Liver (tissue), 3 donors: ENCODE measurements at regions not wholly inside any gene's neighbourhood (a gene's known extent, or its start where the extent isn't known, plus 50 kb on each side); places are given as distances from the start of the nearest gene placed in this dataset.

Experiments
- CTCF ChIP-seq: fragments of 150-350 bp; IDR thresholded peaks from 2 replicates; pipeline ENCODE4 v1.5.1; 2017; ENCODE audit warnings: improper control_type of control experiment, low read depth, low read length; ENCODE audit not compliant: missing input control
- FOXA1 ChIP-seq: IDR thresholded peaks from 2 replicates; pipeline ENCODE4 v1.6.1; 2016; ENCODE audit warnings: antibody characterized with exemption
- GABPA ChIP-seq, 2 donors: IDR thresholded peaks in 1 of 2; conservative IDR thresholded peaks in 1 of 2; 2 replicates each; pipeline ENCODE4 v1.6.1; 2016; ENCODE audit warnings: antibody characterized with exemption in 2 of 2, mild to moderate bottlenecking in 1 of 2, moderate library complexity in 1 of 2
- HNF4A ChIP-seq, 2 donors: conservative IDR thresholded peaks; 2 replicates each; pipeline ENCODE4 v1.6.1; 2016; ENCODE audit warnings: antibody characterized with exemption in 2 of 2, mild to moderate bottlenecking in 2 of 2
- HNF4G ChIP-seq: IDR thresholded peaks from 2 replicates; pipeline ENCODE4 v1.6.1; 2016; ENCODE audit warnings: antibody characterized with exemption
- JUND ChIP-seq, 2 donors: IDR thresholded peaks; 2 replicates each; pipeline ENCODE4 v1.6.1; 2016; ENCODE audit warnings: antibody characterized with exemption in 2 of 2
- MAX ChIP-seq: IDR thresholded peaks from 2 replicates; pipeline ENCODE4 v1.6.1; 2016; ENCODE audit warnings: antibody characterized with exemption
- NR2F2 ChIP-seq: IDR thresholded peaks from 2 replicates; pipeline ENCODE4 v1.6.1; 2016; ENCODE audit warnings: antibody characterized with exemption
- RAD21 ChIP-seq, 2 donors: IDR thresholded peaks; 2 replicates each; pipeline ENCODE4 v1.6.1; 2016; ENCODE audit warnings: antibody characterized with exemption in 2 of 2, mild to moderate bottlenecking in 2 of 2
- SP1 ChIP-seq: IDR thresholded peaks from 2 replicates; pipeline ENCODE4 v1.6.1; 2018; ENCODE audit warnings: antibody characterized with exemption, mild to moderate bottlenecking
- TAF1 ChIP-seq: conservative IDR thresholded peaks from 2 replicates; pipeline ENCODE4 v1.6.1; 2016; ENCODE audit warnings: antibody characterized with exemption, mild to moderate bottlenecking
- YY1 ChIP-seq: IDR thresholded peaks from 2 replicates; pipeline ENCODE4 v1.6.1; 2016; ENCODE audit warnings: antibody characterized with exemption, mild to moderate bottlenecking
- TF ChIP-seq, protein P1 (sequence below): IDR thresholded peaks from 2 replicates; pipeline ENCODE4 v1.6.1; 2016; ENCODE audit warnings: antibody characterized with exemption
- TF ChIP-seq, protein P2 (sequence below): IDR thresholded peaks from 2 replicates; pipeline ENCODE4 v1.6.1; 2016; ENCODE audit warnings: antibody characterized with exemption, mild to moderate bottlenecking
- donor health status: healthy.
- donor health status: healthy.

DNA sequence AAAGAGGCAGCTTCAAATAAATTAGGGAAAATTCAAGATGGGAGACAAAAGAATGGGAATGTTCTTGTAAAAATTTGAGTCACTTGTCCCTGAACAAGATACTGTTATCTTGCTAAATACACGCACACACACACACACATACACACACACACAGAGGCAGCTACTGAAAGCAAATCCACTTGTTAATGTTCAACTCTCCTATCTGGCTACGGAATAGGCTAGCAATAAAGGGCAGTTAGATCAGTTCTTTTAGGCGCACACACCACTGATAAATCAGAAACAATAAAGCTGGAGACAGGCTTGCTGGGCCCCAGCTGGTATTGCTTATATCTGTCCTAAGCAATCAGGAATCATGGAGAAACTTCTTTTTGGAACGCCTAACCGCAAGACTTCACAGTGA, 461.6 kb downstream of the BCL11A start:
- TF ChIP-seq CTCF (no peak), RAD21 (IDR thresholded peaks at IDR 0.05) (no peak), SP1 (no peak), YY1 (no peak), NR2F2 (no peak), MAX (no peak), FOXA1 (no peak), TAF1 (no peak), HNF4G (no peak), GABPA (IDR thresholded peaks at IDR 0.05 in 1 of 2, conservative IDR thresholded peaks at IDR 0.05 in 1 of 2) (no peak), JUND (IDR thresholded peaks at IDR 0.05) (no peak), HNF4A (conservative IDR thresholded peaks at IDR 0.05) (no peak)
- TF ChIP-seq, protein P1, sequence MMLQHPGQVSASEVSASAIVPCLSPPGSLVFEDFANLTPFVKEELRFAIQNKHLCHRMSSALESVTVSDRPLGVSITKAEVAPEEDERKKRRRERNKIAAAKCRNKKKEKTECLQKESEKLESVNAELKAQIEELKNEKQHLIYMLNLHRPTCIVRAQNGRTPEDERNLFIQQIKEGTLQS = no peak
- TF ChIP-seq, protein P2, sequence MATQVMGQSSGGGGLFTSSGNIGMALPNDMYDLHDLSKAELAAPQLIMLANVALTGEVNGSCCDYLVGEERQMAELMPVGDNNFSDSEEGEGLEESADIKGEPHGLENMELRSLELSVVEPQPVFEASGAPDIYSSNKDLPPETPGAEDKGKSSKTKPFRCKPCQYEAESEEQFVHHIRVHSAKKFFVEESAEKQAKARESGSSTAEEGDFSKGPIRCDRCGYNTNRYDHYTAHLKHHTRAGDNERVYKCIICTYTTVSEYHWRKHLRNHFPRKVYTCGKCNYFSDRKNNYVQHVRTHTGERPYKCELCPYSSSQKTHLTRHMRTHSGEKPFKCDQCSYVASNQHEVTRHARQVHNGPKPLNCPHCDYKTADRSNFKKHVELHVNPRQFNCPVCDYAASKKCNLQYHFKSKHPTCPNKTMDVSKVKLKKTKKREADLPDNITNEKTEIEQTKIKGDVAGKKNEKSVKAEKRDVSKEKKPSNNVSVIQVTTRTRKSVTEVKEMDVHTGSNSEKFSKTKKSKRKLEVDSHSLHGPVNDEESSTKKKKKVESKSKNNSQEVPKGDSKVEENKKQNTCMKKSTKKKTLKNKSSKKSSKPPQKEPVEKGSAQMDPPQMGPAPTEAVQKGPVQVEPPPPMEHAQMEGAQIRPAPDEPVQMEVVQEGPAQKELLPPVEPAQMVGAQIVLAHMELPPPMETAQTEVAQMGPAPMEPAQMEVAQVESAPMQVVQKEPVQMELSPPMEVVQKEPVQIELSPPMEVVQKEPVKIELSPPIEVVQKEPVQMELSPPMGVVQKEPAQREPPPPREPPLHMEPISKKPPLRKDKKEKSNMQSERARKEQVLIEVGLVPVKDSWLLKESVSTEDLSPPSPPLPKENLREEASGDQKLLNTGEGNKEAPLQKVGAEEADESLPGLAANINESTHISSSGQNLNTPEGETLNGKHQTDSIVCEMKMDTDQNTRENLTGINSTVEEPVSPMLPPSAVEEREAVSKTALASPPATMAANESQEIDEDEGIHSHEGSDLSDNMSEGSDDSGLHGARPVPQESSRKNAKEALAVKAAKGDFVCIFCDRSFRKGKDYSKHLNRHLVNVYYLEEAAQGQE = no peak
